Neural crest cell (in vitro differentiated cells): ENCODE measurements at regions not wholly inside any gene's neighbourhood (a gene's known extent, or its start where the extent isn't known, plus 50 kb on each side); places are given as distances from the start of the nearest gene placed in this dataset.

Source experiments
- DNase-seq: peaks from one replicate; pipeline ENCODE4 v3.0.0; 2021; ENCODE audit warnings: low read depth, mixed read lengths, low spot score
- H3K27ac Mint-ChIP-seq: one replicate; pipeline ENCODE4 v1.8.0; 2021; ENCODE audit warnings: mild to moderate bottlenecking, mixed read lengths; ENCODE audit not compliant: unreplicated experiment
- H3K27me3 Mint-ChIP-seq: 2 replicates; pipeline ENCODE4 v1.8.0; 2021; ENCODE audit warnings: low read depth, mild to moderate bottlenecking, mixed read lengths
- H3K36me3 Mint-ChIP-seq: 2 replicates; pipeline ENCODE4 v1.8.0; 2021; ENCODE audit warnings: low read depth, mild to moderate bottlenecking, mixed read lengths
- H3K4me1 Mint-ChIP-seq: 2 replicates; pipeline ENCODE4 v1.8.0; 2021; ENCODE audit warnings: mixed read lengths
- H3K4me3 Mint-ChIP-seq: one replicate; pipeline ENCODE4 v1.8.0; 2021; ENCODE audit warnings: mild to moderate bottlenecking, mixed read lengths
- H3K9me3 Mint-ChIP-seq: 2 replicates; pipeline ENCODE4 v1.8.0; 2021; ENCODE audit warnings: mixed read lengths
- CTCF ChIP-seq: fragments of 200-600 bp; sonication (generic); conservative IDR thresholded peaks from 2 replicates; pipeline ENCODE4 v1.5.0; 2021; ENCODE audit warnings: antibody characterized with exemption, mild to moderate bottlenecking

- Mint-ChIP-seq H3K27ac (peak overlapping the region; percentile 82), H3K27me3 (no peaks in the 10 kb centered on the region), H3K4me3 (peak overlapping the region; percentile 26)
Measured at GRCh38 chr5:124683917-124684555, 62.4 kb downstream of the ZNF608 start.

GRCh38 chr5:124679578-124680199 is 66.8 kb downstream of the ZNF608 start:
- peaks cover 15% of the 10 kb centered on the region for H3K36me3 Mint-ChIP-seq
- no peak for TF ChIP-seq CTCF
- peak overlapping the region; percentile 40 for H3K4me3 Mint-ChIP-seq
- H3K9me3 Mint-ChIP-seq: peaks cover 3% of the 10 kb centered on the region
- no peak overlapping the region for H3K27ac Mint-ChIP-seq
- H3K27me3 Mint-ChIP-seq: no peaks in the 10 kb centered on the region
- H3K4me1 Mint-ChIP-seq: peaks cover 86% of the 10 kb centered on the region
- no peak for DNase-seq

More at GRCh38 chr5:124683917-124684555, 62.4 kb downstream of the ZNF608 start:
- H3K4me1 Mint-ChIP-seq: peaks cover 71% of the 10 kb centered on the region
- H3K36me3 Mint-ChIP-seq: peaks cover 22% of the 10 kb centered on the region
- H3K9me3 Mint-ChIP-seq: peaks cover 3% of the 10 kb centered on the region
- TF ChIP-seq CTCF: no peak
- no peak for DNase-seq

GRCh38 chr5:124678922-124679519 is 67.4 kb downstream of the ZNF608 start:
- H3K27me3 Mint-ChIP-seq: no peaks in the 10 kb centered on the region
- DNase-seq: no peak
- H3K27ac Mint-ChIP-seq: peak overlapping the region; percentile 65
- H3K4me1 Mint-ChIP-seq: peaks cover 80% of the 10 kb centered on the region
- H3K36me3 Mint-ChIP-seq: peaks cover 15% of the 10 kb centered on the region
- no peak for TF ChIP-seq CTCF
- H3K4me3 Mint-ChIP-seq: peak overlapping the region; percentile 58
- peaks cover 3% of the 10 kb centered on the region for H3K9me3 Mint-ChIP-seq

- H3K4me1 Mint-ChIP-seq: peaks cover 75% of the 10 kb centered on the region
- no peak for TF ChIP-seq CTCF
- peak overlapping the region; percentile 58 for H3K4me3 Mint-ChIP-seq
- no peaks in the 10 kb centered on the region for H3K27me3 Mint-ChIP-seq
- H3K27ac Mint-ChIP-seq: peak overlapping the region; percentile 81
- DNase-seq: no peak
- peaks cover 3% of the 10 kb centered on the region for H3K9me3 Mint-ChIP-seq
- H3K36me3 Mint-ChIP-seq: peaks cover 15% of the 10 kb centered on the region
Measured at GRCh38 chr5:124678468-124678867, 68.0 kb downstream of the ZNF608 start.

GRCh38 chr5:124677374-124678351 is 68.8 kb downstream of the ZNF608 start:
- Mint-ChIP-seq H3K36me3 (peaks cover 9% of the 10 kb centered on the region), H3K4me3 (peak overlapping the region; percentile 58), H3K27ac (peak overlapping the region; percentile 90), H3K9me3 (peaks cover 3% of the 10 kb centered on the region), H3K27me3 (no peaks in the 10 kb centered on the region), H3K4me1 (peaks cover 70% of the 10 kb centered on the region)
- no peak for DNase-seq
- no peak for TF ChIP-seq CTCF
